GM19467 (cell line): ENCODE measurements at regions not wholly inside any gene's neighbourhood (a gene's known extent, or its start where the extent isn't known, plus 50 kb on each side); places are given as distances from the start of the nearest gene placed in this dataset.

ENCODE experiments used
- ATAC-seq: cut with Tn5 transposase; IDR thresholded peaks from one replicate; pipeline ENCODE4 v1.9.1; 2021; ENCODE audit warnings: mild to moderate bottlenecking, moderate library complexity; ENCODE audit not compliant: unreplicated experiment

- ATAC-seq: no peak
These were observed 172.4 kb upstream of the GULP1 start for GRCh38 chr2:188119112-188119838.

DNA sequence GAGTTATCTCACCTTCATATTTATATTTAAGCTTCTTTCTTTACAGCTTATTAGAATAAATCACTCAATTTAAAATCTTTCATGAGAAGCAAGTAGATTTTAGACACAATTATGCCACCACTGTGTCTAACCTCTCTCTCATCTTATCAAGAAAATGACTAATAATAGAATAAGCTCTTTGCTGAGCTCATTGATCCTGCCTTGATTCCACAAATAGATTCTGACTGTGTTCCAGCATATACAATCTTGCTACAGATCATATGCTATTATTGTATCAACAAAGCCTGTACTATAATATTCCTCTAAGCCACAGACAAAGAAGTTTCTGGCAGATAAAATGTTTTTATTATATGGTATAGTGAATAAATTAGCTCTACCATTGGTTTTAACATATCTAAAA, 168.7 kb upstream of the GULP1 start:
- ATAC-seq: no peak

GRCh38 chr2:188129677-188130076, 162.0 kb upstream of the GULP1 start:
- no peak for ATAC-seq

GRCh38 chr2:188130317-188130716, 161.4 kb upstream of the GULP1 start:
- ATAC-seq: no peak

DNA sequence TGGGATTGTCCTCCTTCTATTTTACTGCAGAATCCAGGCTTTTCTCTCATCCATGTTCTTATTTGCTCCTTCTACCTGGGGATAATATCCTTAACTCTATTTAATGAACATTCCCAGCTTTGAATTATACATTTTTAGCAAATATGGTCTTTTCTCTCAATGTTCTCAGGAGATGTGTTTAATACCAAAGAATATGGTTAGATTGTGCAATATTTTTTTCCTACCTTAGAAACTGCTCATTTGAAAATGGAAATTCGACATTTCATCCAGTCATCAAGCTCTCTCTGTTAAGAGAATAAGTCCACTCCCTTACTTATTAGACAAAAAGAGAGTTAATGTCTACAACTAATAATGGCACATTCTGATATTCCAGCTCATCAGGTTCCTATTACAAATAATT, 160.4 kb upstream of the GULP1 start:
- no peak for ATAC-seq

GRCh38 chr2:188132385-188132784, 159.3 kb upstream of the GULP1 start:
- ATAC-seq: no peak

GRCh38 chr2:188134241-188134640, 157.4 kb upstream of the GULP1 start:
- no peak for ATAC-seq

DNA sequence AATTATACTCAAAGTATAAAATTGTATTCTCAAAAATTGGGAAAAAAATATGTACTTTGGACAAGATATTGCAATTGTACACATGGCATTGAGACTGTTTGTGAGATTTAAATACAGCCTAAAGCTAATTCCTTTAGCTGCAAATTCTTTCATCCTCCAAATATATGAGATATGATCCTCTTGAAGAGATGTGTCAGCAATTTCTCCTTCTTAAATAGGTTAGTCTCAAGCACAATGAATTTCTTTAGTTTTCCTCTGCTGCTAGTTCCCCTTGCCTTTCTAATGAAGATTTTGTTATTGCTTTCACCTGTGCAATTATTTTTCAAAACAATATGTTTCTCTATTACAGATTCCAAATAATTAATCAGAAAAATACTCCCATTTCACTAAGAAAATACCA, 153.4 kb upstream of the GULP1 start:
- no peak for ATAC-seq

GRCh38 chr2:188142088-188142487, 149.6 kb upstream of the GULP1 start:
- no peak for ATAC-seq

- ATAC-seq: no peak
These were observed 148.9 kb upstream of the GULP1 start for GRCh38 chr2:188142636-188143295.

DNA sequence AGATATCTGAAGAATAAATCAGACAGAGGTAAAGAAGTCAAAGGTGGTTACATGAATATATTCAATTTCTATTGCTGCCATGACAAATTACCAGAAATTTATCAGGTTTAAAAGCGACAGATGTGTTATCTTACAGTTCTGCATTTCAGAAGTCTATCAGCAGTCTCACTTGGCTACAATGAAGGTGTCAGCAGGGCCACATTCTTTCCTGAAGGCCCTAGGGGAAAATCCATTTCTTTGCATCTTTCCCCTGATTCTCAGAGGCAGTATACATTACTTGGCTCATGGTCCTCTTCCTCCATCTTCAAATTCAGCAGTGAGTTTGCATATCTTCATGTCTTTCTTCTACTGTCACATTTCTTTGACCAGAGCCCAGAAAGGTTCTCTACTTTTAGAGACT, 145.8 kb upstream of the GULP1 start:
- ATAC-seq: no peak

- ATAC-seq: no peak
These were observed 144.8 kb upstream of the GULP1 start for GRCh38 chr2:188146888-188147287.

DNA sequence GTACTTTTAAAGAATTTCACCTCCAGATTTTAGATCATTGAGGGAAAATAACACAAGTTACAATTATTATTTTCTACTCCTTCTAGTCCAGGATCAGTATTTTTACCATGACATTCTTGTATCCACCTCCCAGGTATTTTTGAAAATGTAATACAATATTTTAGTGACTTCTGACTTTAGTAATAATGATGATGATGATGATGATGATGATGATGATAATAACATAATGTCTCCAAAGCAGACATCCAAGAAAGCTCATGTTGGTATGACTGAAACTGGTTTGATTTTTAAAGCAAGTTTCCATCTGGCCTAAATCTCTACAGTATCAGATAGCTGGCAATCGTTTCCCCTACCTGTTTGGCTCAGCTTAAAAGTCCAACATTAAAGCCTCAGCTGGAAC, 140.0 kb upstream of the GULP1 start:
- ATAC-seq: no peak

DNA sequence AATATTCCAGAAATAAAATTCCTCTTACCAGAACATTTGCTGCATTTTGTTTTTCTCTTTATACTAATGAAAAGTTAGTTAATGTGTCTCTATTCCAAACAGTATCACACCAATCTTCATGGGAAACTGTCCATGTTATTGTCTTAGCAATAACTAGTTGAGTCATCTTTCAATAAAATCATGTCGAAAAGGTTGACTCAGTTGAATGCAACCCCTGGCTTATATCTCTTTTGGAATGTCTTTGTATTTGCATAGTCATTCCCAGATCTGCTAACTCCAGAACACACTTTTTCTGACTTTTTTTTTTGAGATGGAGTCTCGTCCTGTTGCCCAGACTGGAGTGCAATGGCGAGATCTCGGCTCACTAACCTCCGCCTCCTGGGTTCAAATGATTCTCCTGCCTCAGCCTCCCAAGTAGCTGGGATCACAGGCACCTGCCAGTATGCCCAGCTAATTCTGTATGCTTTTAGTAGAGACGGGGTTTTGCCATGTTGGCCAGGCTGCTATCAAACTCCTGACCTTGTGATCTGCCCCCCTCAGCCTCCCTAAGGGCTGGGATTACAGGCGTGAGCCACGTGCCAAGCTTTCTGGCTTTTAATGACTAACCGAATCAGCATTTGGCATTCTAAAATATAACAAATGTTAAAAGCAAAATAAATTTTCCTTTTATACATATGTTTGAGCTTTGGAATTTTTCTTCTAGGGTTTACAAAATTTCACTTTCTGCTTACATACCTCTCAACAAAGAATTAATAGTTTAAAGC, 133.2 kb upstream of the GULP1 start:
- ATAC-seq: no peak

GRCh38 chr2:188159484-188159883, 132.2 kb upstream of the GULP1 start:
- no peak for ATAC-seq

DNA sequence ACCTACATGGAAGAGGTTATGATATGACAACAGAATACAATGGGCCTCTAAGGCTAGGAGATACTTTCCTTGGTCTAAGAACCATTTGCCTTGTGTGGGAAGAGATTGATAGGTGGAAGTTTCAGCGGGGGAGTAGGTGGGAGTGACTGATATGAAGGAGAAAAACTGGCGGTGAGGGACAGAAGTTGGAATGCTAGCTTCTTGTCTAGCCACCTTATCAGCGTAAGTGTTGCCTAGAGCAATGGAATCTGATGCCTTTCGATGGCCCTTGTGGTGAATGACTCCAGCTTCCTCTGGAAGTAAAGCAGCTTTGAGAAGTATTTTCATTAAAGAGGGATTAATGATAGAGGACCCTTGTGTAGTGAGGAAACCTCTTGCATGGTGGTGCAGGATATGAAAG, 121.3 kb upstream of the GULP1 start:
- ATAC-seq: no peak

DNA sequence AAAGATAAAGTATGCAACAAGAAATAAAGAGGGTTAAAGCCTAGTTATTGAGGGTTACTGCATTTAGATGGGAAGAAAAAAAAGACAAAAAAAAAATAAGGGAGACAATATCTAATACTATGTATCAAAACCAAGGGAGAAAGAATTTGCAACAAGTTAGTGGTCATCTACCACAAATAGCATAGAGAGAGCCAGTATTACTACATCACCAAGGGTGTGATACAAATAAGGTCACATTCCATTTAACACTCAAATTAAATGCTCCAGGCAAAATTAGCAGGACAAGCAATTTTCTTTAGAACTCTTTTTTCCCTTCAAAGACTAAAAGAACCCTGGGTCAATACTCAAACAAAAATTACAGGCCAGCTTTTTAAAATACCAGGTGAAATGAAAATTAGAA, 115.1 kb upstream of the GULP1 start:
- ATAC-seq: no peak

- ATAC-seq: no peak
These were observed 110.4 kb upstream of the GULP1 start for GRCh38 chr2:188181067-188181838.

DNA sequence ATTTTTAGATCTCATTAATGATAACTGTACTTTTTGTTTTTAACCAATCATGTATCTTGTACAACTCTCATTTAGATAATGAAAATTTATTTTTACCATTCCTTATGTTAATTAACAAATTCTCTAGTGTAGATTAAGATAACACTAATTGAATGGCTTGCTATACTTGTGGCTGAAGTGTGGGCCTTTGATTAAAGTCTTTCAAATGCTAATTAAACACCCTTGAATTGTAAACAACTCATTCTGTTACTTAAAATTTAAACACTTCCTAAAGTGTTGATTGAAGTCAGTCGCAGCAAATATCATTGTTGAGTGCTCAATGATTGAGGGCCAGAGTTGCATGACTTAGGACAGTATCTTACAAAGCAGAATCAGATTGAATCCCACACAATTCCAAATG, 109.8 kb upstream of the GULP1 start:
- no peak for ATAC-seq

- ATAC-seq: no peak
These were observed 103.9 kb upstream of the GULP1 start for GRCh38 chr2:188187726-188188125.

GRCh38 chr2:188189356-188189755, 102.3 kb upstream of the GULP1 start:
- ATAC-seq: no peak
